ENCODE measurements at regions not wholly inside any gene's neighbourhood (a gene's known extent, or its start where the extent isn't known, plus 50 kb on each side); places are given as distances from the start of the nearest gene placed in this dataset.

GRCh38 chr18:77818328-77818727, 568.7 kb downstream of the GALR1 start:
- no peaks in the 10 kb centered on the region for H3K9me3 Mint-ChIP-seq (ENCODE audit: low read depth)

GRCh38 chr18:77820472-77820871, 570.8 kb downstream of the GALR1 start:
- Mint-ChIP-seq H3K4me3 (ENCODE audit: low read depth) (no peak overlapping the region), H3K27me3 (peaks cover 8% of the 10 kb centered on the region), H3K36me3 (ENCODE audit: insufficient read depth) (no peaks in the 10 kb centered on the region), H3K27ac (no peak overlapping the region), H3K4me1 (ENCODE audit: low read depth) (no peaks in the 10 kb centered on the region), H3K9me3 (ENCODE audit: low read depth) (no peaks in the 10 kb centered on the region)
- no peak for DNase-seq (ENCODE audit: low spot score, unreplicated experiment)
- TF ChIP-seq CTCF (IDR thresholded peaks at IDR 0.05; ENCODE audit: unreplicated experiment) = no peak

More at GRCh38 chr18:77818328-77818727, 568.7 kb downstream of the GALR1 start:
- TF ChIP-seq CTCF (IDR thresholded peaks at IDR 0.05; ENCODE audit: unreplicated experiment) = no peak
- Mint-ChIP-seq H3K27ac (no peak overlapping the region), H3K4me3 (ENCODE audit: low read depth) (no peak overlapping the region), H3K4me1 (ENCODE audit: low read depth) (no peaks in the 10 kb centered on the region), H3K27me3 (peaks cover 8% of the 10 kb centered on the region), H3K36me3 (ENCODE audit: insufficient read depth) (no peaks in the 10 kb centered on the region)
- no peak for DNase-seq (ENCODE audit: low spot score, unreplicated experiment)

GRCh38 chr18:77821892-77822291, 572.2 kb downstream of the GALR1 start:
- no peaks in the 10 kb centered on the region for H3K36me3 Mint-ChIP-seq (ENCODE audit: insufficient read depth)
- no peak overlapping the region for H3K4me3 Mint-ChIP-seq (ENCODE audit: low read depth)
- H3K4me1 Mint-ChIP-seq (ENCODE audit: low read depth) = no peaks in the 10 kb centered on the region
- peaks cover 8% of the 10 kb centered on the region for H3K27me3 Mint-ChIP-seq
- no peak overlapping the region for H3K27ac Mint-ChIP-seq
- no peak for DNase-seq (ENCODE audit: low spot score, unreplicated experiment)
- H3K9me3 Mint-ChIP-seq (ENCODE audit: low read depth) = no peaks in the 10 kb centered on the region
- no peak for TF ChIP-seq CTCF (IDR thresholded peaks at IDR 0.05; ENCODE audit: unreplicated experiment)

- Mint-ChIP-seq H3K36me3 (ENCODE audit: insufficient read depth) (no peaks in the 10 kb centered on the region), H3K4me3 (ENCODE audit: low read depth) (no peak overlapping the region)
- TF ChIP-seq CTCF (IDR thresholded peaks at IDR 0.05; ENCODE audit: unreplicated experiment) = no peak
Observed at GRCh38 chr18:77822632-77823031, 573.0 kb downstream of the GALR1 start.

GRCh38 chr18:77833807-77834206, 584.2 kb downstream of the GALR1 start:
- H3K36me3 Mint-ChIP-seq (ENCODE audit: insufficient read depth) = no peaks in the 10 kb centered on the region
- no peak for TF ChIP-seq CTCF (IDR thresholded peaks at IDR 0.05; ENCODE audit: unreplicated experiment)
- peaks cover 2% of the 10 kb centered on the region for H3K4me1 Mint-ChIP-seq (ENCODE audit: low read depth)
- no peak overlapping the region for H3K27ac Mint-ChIP-seq
- H3K27me3 Mint-ChIP-seq = peaks cover 8% of the 10 kb centered on the region
- DNase-seq (ENCODE audit: low spot score, unreplicated experiment) = no peak
- H3K4me3 Mint-ChIP-seq (ENCODE audit: low read depth) = no peak overlapping the region
- no peaks in the 10 kb centered on the region for H3K9me3 Mint-ChIP-seq (ENCODE audit: low read depth)

More at GRCh38 chr18:77822632-77823031, 573.0 kb downstream of the GALR1 start:
- no peak for DNase-seq (ENCODE audit: low spot score, unreplicated experiment)
- Mint-ChIP-seq H3K9me3 (ENCODE audit: low read depth) (no peaks in the 10 kb centered on the region), H3K27me3 (peaks cover 8% of the 10 kb centered on the region), H3K4me1 (ENCODE audit: low read depth) (no peaks in the 10 kb centered on the region), H3K27ac (no peak overlapping the region)
